ENCODE measurements at regions not wholly inside any gene's neighbourhood (a gene's known extent, or its start where the extent isn't known, plus 50 kb on each side); places are given as distances from the start of the nearest gene placed in this dataset.
"Not testable (repeated sequence)": the region's sequence is repeated elsewhere in the genome, so short reads cannot be mapped to it uniquely, and the experiment has no call there.

DNA sequence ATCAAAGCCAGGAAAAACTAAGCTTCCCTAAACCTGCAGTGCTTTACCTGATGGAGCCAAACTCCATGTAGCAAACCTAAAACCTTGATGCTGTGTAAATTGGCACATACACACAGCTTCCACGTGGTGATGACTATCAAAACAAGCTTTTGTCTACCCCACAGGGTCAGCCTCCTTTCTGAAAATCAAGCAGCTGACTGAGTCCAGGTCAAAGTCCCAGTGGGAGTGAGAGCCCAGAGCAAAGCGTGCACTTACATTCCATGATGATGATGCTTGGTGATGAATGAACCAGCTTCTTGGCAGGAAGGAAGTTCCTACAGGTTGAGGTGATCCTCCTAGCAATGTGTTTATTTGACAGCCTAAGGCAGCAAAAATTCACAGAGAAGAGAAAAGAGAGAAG lies 630.0 kb upstream of the TBX3 start:
- no peaks in the 10 kb centered on the region for H3K4me1 Mint-ChIP-seq
- peaks cover 0 to 10% (median 2%) of the 10 kb centered on the region in 9 donors for H3K9me3 Mint-ChIP-seq
- peaks cover 0 to 23% (median 5%) of the 10 kb centered on the region in 5 donors for H3K27me3 Mint-ChIP-seq
- POLR2A ChIA-PET: no interaction called here
- no peak overlapping the region for H3K27ac Mint-ChIP-seq
- no peak overlapping the region for H3K4me3 Mint-ChIP-seq
- DNase-seq (no peak), ATAC-seq (no peak)
- peaks cover 0 to 8% (median 0%) of the 10 kb centered on the region in 3 donors for H3K36me3 Mint-ChIP-seq

DNA sequence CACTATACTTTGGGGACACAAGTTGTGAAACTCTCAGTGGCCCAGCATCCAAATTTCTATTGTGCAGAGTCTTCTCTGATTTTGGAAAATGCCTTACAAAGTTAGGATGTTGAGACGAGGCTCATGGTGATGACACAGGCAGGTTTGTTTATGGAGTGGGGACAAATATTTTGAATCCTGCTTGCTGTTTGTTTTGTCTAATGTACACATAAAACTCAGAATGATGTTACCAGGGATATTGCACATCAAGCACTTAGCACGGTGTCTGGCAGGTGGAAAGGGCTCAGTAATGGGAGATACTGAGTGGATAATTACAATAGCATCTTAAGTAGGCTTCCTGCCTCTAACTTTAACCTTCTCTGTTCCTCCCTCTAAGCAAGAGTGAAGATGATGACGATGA lies 628.9 kb upstream of the TBX3 start:
- POLR2A ChIA-PET: no interaction called here
- ATAC-seq (no peak), DNase-seq (no peak)
- Mint-ChIP-seq H3K36me3 (peaks cover 0 to 8% (median 0%) of the 10 kb centered on the region in 3 donors), H3K9me3 (peaks cover 0 to 10% (median 2%) of the 10 kb centered on the region in 9 donors), H3K27me3 (peaks cover 0 to 23% (median 7%) of the 10 kb centered on the region in 5 donors), H3K4me3 (no peak overlapping the region), H3K27ac (no peak overlapping the region), H3K4me1 (no peaks in the 10 kb centered on the region)

DNA sequence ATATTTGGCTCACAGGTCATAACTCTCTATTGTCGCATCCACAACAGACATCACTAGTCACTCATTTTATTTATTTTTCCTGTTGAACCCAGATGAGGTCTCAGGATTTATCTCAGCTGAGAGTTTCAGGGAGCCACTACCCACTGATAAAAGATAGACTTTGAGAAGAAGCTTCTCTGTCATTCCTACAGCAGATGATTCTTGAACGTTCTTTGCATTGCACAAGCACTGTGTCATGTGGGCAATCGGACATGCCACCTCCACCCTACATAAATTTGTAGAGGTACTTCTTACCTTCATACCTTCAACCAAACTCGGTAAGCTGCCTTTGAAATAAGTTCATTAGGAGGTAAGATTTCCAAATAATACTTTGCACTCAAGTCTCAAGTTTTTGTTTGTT lies 627.9 kb upstream of the TBX3 start:
- H3K36me3 Mint-ChIP-seq: peaks cover 0 to 8% (median 0%) of the 10 kb centered on the region in 3 donors
- no peak overlapping the region for H3K27ac Mint-ChIP-seq
- H3K9me3 Mint-ChIP-seq: peaks cover 0 to 8% (median 3%) of the 10 kb centered on the region in 9 donors
- H3K4me1 Mint-ChIP-seq: no peaks in the 10 kb centered on the region
- DNase-seq (no peak), ATAC-seq (no peak)
- POLR2A ChIA-PET: no interaction called here
- no peak overlapping the region for H3K4me3 Mint-ChIP-seq
- peaks cover 0 to 23% (median 8%) of the 10 kb centered on the region in 5 donors for H3K27me3 Mint-ChIP-seq

DNA sequence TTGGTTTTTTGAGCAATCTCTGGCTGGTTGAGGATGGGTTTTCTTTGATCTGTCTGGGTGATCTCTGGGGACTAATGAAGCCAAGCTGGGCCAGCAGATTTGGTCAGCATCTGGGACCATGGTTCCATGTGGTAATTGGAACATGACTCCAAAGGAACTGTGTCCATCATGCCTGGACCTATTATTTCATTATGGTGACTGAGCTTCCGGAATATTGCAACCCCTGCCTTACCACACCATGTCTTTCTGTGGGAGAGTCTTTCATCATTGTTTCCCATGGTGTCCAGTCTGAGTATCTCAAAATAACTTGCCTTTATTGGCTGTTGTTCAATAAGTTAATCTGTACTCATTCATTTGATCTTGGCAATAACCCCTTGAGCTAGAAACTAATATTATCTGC lies 624.9 kb upstream of the TBX3 start:
- Mint-ChIP-seq H3K9me3 (peaks cover 0 to 12% (median 2%) of the 10 kb centered on the region in 9 donors), H3K36me3 (no peaks in the 10 kb centered on the region), H3K27ac (no peak overlapping the region), H3K4me3 (no peak overlapping the region), H3K27me3 (peaks cover 0 to 13% (median 4%) of the 10 kb centered on the region in 5 donors), H3K4me1 (no peaks in the 10 kb centered on the region)
- ATAC-seq: no peak
- no peak for DNase-seq
- POLR2A ChIA-PET: no interaction called here

DNA sequence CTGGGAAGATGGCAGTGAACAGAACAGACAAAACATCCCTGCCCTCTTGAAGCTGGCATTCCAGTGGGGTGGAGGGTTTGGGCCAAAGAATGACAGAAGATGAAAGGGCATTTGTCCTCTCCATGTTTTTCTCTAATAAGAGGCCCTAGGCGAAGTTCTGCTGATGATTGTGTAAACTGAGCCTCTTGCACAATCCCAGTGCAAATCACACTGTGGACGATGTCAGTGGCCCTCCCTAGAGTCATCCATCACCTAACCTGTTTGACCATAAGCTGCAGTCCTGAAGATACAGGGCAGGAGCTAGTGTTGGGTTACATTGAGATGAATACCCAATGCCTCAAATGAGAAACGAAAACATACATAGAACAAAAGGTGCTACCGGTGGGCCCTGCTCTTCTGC lies 622.4 kb upstream of the TBX3 start:
- Mint-ChIP-seq H3K27me3 (peaks cover 0 to 10% (median 4%) of the 10 kb centered on the region in 5 donors), H3K36me3 (no peaks in the 10 kb centered on the region), H3K4me3 (no peak overlapping the region), H3K27ac (no peak overlapping the region), H3K4me1 (peaks cover 0 to 2% (median 0%) of the 10 kb centered on the region in 4 donors), H3K9me3 (peaks cover 0 to 20% (median 0%) of the 10 kb centered on the region in 9 donors)
- ATAC-seq (no peak), DNase-seq (no peak)
- POLR2A ChIA-PET: no interaction called here

DNA sequence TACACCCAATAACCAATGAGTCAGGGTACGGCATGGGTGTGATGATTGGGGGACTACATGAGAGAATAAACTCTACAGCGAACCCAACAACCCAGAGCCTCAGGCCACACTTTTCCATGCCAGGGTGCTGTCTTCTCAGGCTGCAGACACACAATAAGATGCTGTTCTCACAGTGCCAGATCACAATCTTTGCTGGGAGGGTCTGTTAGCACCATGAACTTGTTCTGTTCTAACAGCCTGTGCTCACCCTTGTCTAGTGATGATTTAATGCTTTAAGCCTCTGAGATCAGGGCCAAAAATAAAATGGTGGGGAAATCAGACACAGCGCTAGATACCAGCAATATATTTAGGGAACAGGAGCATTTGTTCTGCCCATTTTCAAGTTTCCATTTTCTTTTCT lies 621.9 kb upstream of the TBX3 start:
- Mint-ChIP-seq H3K36me3 (no peaks in the 10 kb centered on the region), H3K4me3 (no peak overlapping the region), H3K9me3 (peaks cover 0 to 21% (median 0%) of the 10 kb centered on the region in 9 donors), H3K27ac (no peak overlapping the region), H3K27me3 (peaks cover 0 to 7% (median 4%) of the 10 kb centered on the region in 5 donors), H3K4me1 (peaks cover 0 to 2% (median 0%) of the 10 kb centered on the region in 4 donors)
- ATAC-seq (no peak), DNase-seq (no peak)
- POLR2A ChIA-PET: no interaction called here

DNA sequence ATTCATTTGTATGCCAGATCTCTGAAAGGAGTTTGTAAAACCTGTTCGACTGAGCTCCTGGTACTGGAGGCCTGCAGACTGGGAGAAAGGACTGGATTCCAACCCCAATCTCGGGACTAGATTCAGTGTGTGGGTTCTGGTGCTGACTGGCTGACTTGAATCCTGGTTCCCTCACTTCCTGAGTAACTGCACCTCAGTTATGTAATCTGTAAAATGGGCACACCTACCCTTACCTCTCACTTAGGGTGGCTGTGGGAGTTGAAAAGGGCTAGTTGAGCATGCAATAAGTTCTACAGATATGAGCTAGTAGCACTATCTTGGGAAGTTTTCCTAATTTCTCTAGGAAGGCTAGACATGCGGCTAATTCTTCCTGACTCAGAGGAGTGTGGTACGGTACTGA lies 621.3 kb upstream of the TBX3 start:
- DNase-seq (no peak), ATAC-seq (no peak)
- Mint-ChIP-seq H3K9me3 (peaks cover 0 to 21% (median 0%) of the 10 kb centered on the region in 9 donors), H3K27ac (no peak overlapping the region), H3K27me3 (peaks cover 0 to 7% (median 0%) of the 10 kb centered on the region in 5 donors), H3K4me1 (peaks cover 0 to 2% (median 0%) of the 10 kb centered on the region in 4 donors), H3K36me3 (no peaks in the 10 kb centered on the region), H3K4me3 (no peak overlapping the region)
- POLR2A ChIA-PET: no interaction called here

DNA sequence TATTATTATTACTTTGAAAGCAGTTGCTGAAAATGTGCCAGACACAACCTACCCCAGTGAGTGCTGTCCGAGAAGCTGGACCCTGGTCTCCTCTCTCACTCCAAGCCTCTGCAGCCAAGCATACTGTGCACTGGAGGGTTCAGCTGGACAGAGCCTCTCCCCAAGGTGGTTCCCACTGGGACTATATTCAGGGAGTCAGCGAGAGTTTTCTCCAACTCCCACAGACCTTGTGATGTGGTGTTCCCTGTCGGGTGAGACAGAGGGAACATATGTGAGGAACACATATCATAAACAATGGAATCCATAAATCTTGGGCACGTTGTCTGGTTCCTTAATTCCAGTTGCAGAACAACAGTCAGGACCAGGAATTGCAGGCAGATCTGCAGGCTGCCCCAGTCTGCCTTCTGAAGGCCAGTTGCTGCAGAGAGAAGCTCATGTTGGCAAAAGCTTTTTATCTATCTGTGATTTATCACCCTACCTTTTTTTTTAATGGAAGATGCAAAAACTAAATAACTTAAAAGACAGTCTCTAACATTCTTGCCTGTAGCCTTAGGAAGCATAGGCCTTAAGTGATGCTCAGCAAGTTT lies 619.8 kb upstream of the TBX3 start:
- DNase-seq (no peak), ATAC-seq (no peak)
- POLR2A ChIA-PET: no interaction called here
- Mint-ChIP-seq H3K4me3 (no peak overlapping the region), H3K27ac (no peak overlapping the region), H3K9me3 (peaks cover 0 to 21% (median 0%) of the 10 kb centered on the region in 9 donors), H3K36me3 (no peaks in the 10 kb centered on the region), H3K27me3 (peaks cover 0 to 4% (median 0%) of the 10 kb centered on the region in 5 donors), H3K4me1 (peaks cover 0 to 2% (median 0%) of the 10 kb centered on the region in 4 donors)

DNA sequence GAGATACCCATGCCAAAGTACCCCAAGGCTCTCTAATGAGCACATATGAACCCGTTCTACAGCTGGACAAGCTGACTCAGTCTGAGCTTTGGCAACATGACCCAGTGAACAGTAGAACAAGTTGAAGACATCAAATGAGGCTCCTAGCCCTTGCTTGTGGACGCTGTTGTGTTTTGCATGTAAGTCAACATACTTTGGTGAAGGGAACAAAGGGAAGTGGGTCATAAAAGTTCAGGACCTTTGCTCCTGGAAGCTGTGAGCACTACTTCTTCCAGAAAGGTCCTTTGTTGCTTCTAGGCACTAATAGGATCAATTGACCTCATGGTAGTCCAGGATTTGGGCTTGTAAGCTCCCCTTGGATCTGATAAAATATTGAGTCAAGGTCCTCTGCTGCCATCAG lies 613.5 kb upstream of the TBX3 start:
- H3K36me3 Mint-ChIP-seq: no peaks in the 10 kb centered on the region
- DNase-seq (no peak), ATAC-seq (no peak)
- H3K27ac Mint-ChIP-seq: no peak overlapping the region
- no peak overlapping the region for H3K4me3 Mint-ChIP-seq
- POLR2A ChIA-PET: no interaction called here
- H3K27me3 Mint-ChIP-seq: peaks cover 0 to 15% (median 2%) of the 10 kb centered on the region in 5 donors
- no peaks in the 10 kb centered on the region for H3K4me1 Mint-ChIP-seq
- peaks cover 0 to 9% (median 2%) of the 10 kb centered on the region in 9 donors for H3K9me3 Mint-ChIP-seq

DNA sequence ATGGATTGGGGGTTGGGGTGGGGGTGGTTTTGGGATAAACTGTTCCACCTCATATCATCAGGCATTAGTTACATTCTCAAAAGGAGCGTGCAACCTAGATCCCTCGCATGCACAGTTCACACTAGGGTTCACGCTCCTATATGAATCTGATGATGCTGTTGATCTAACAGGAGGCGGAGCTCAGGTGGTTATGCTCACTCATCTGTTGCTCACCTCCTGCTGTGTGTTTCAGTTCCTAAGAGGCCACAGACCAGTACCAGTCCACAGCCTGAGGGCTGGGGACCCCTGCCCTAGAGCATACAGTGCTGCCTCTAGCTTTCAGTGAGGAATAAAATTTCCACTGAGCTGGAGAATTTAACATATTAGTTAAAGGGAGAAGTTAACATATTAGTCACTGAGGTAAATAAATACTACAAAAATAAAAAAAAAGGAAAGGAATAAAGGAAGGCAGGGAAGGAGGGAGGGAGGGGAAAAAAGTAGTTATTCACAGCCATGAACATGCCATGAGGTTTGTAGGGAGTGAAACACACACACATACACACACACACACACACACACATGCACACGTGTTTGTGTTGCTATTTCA lies 612.7 kb upstream of the TBX3 start:
- H3K9me3 Mint-ChIP-seq: peaks cover 0 to 6% (median 2%) of the 10 kb centered on the region in 9 donors
- POLR2A ChIA-PET: no interaction called here
- H3K27ac Mint-ChIP-seq: no peak overlapping the region
- ATAC-seq (no peak), DNase-seq (no peak)
- peaks cover 0 to 15% (median 2%) of the 10 kb centered on the region in 5 donors for H3K27me3 Mint-ChIP-seq
- H3K4me1 Mint-ChIP-seq: no peaks in the 10 kb centered on the region
- no peaks in the 10 kb centered on the region for H3K36me3 Mint-ChIP-seq
- H3K4me3 Mint-ChIP-seq: no peak overlapping the region

DNA sequence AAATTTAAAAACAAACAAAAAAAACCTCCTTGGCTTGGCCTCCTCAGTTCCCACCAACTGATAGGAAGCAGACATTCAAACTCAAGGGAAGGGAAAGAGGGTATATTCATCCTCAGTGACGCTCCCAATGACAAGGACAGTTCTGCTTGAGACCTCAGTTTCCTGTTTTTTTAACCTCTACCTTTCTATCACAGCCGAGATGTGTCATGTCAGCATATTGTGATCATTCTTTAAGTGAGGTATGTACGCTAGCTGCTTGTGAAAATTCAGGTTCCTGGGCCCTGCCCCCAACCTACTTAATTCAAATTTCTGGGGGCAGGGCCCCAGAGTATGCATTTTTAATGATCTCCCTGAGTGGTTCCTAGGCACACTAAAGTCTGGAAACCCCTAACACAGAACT lies 611.9 kb upstream of the TBX3 start:
- Mint-ChIP-seq H3K27ac (no peak overlapping the region), H3K36me3 (no peaks in the 10 kb centered on the region), H3K27me3 (peaks cover 0 to 15% (median 2%) of the 10 kb centered on the region in 5 donors), H3K4me1 (no peaks in the 10 kb centered on the region), H3K9me3 (peaks cover 0 to 6% (median 0%) of the 10 kb centered on the region in 9 donors), H3K4me3 (no peak overlapping the region)
- ATAC-seq (no peak), DNase-seq (no peak)
- POLR2A ChIA-PET: no interaction called here

DNA sequence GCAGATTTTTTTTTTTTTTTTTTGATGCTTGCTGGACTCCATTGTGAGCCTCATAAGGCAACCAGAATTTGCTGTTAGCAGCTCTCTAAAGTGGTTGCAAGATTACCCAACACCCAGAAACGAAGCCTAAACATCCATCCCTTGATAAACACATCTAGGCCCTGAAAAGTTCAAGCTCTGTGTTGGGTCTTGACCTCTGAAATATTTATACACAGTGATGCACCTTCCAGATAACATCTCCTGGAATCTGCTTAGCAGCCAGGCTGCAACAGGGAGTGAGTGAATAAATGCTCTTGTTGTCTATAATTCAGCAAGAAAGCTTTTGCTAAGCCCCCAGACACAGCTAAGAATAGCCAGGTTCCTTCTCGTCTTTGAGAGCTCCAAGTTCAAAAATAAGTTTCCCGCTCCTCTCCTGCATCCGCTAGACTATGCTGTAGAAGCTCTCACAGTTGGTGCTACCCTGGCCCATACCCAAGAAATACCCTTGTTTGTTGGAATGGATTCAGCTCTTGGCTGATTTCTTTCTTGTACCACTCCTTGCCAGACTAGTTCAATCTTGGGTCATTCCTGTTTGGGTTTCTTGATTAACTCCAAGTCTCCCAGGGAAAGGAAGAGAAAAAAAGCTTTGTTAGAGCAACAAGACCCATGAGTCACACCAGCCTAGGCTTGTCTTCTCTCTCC lies 610.6 kb upstream of the TBX3 start:
- Mint-ChIP-seq H3K27me3 (peaks cover 0 to 15% (median 2%) of the 10 kb centered on the region in 5 donors), H3K4me1 (no peaks in the 10 kb centered on the region), H3K4me3 (no peak overlapping the region), H3K36me3 (no peaks in the 10 kb centered on the region), H3K27ac (no peak overlapping the region), H3K9me3 (peaks cover 0 to 6% (median 0%) of the 10 kb centered on the region in 9 donors)
- DNase-seq (no peak), ATAC-seq (no peak)
- POLR2A ChIA-PET: no interaction called here

DNA sequence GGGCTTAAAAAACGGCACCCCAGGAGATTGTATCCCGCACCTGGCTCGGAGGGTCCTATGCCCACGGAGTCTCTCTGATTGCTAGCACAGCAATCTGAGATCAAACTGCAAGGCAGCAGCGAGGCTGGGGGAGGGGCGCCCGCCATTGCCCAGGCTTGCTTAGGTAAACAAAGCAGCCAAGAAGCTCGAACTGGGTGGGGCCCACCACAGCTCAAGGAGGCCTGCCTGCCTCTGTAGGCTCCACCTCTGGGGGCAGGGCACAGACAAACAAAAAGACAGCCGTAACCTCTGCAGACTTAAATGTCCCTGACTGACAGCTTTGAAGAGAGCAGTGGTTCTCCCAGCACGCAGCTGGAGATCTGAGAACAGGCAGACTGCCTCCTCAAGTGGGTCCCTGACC lies 601.5 kb upstream of the TBX3 start:
- H3K27ac Mint-ChIP-seq, ATAC-seq, H3K27me3 Mint-ChIP-seq, H3K4me1 Mint-ChIP-seq, H3K36me3 Mint-ChIP-seq, POLR2A ChIA-PET, H3K4me3 Mint-ChIP-seq, DNase-seq, H3K9me3 Mint-ChIP-seq: not testable (repeated sequence)
